ENCODE measurements at regions not wholly inside any gene's neighbourhood (a gene's known extent, or its start where the extent isn't known, plus 50 kb on each side); places are given as distances from the start of the nearest gene placed in this dataset.
A peak's percentile ranks its signal among the peaks of the same experiment; 100 is the strongest.
"Not testable (repeated sequence)": the region's sequence is repeated elsewhere in the genome, so short reads cannot be mapped to it uniquely, and the experiment has no call there.

GRCh38 chr10:25852364-25852941 lies 81.6 kb upstream of the MYO3A start:
- DNase-seq (ENCODE audit: low spot score): no peak

GRCh38 chr10:25858076-25858475 lies 76.0 kb upstream of the MYO3A start:
- DNase-seq (ENCODE audit: low spot score): no peak

DNA sequence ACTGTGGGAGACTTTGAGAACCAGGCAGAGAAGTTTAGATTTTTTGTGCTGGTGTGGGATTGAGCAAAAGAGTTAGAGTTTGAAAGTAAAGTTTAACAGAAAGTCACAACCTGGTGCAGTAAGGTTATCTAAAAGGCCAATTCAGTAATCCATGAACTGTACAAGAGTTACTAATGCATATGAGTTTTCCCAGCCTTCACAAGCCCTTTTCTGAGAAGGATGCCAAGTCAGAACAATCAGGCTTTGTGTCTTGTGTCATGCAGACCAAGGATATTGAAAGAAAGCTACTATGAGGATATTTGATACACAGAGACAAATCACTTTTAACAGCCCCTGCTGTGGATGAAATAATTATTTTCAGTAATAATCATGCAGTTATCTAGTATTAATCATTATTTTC lies 68.8 kb upstream of the MYO3A start:
- no peak for DNase-seq (ENCODE audit: low spot score)

- DNase-seq (ENCODE audit: low spot score): no peak
Measured at GRCh38 chr10:25867321-25867720, 66.7 kb upstream of the MYO3A start.

DNA sequence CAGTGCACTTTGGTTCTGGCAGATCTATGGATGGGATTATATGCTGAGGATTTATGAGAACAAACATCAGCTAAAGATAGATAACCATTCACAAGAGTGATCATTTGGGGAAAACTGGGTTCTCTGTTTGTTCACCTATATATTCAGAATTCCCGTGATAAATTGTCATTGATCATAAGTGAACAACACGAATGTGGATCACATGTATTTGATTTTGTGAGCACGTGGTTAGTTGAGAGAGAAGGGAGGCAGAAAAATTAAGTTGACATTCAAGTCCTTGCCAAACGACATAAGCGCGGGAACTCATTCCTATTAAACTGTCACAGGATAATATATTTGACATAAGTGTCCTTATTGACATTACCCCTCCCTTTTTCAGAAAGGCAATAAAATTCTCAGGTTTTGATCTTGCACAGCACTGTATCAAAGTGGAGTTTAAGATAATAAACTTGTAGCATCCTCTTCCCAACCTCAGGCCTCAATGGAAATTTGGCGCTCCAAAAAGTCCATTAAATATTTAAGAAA lies 64.9 kb upstream of the MYO3A start:
- DNase-seq (ENCODE audit: low spot score): no peak

DNA sequence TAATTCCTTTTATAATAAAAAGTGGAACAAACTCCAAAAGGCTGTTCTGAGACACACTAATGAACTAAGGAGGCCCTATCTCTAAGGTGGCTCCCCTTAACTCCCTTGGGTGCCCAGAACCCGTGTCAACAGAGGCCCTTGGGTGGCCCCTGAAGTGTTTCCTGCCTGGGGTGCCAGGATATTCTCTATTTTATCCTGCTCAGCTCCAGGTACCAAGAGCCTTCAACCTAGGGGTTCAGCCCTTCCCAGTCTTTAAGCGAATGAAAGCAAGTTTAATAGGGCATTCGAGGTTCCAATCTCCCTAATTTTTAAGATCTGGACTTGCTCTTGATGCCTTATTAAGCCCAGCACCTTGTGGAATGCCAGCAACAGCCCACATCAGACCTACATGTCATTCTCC lies 64.4 kb upstream of the MYO3A start:
- no peak for DNase-seq (ENCODE audit: low spot score)

DNA sequence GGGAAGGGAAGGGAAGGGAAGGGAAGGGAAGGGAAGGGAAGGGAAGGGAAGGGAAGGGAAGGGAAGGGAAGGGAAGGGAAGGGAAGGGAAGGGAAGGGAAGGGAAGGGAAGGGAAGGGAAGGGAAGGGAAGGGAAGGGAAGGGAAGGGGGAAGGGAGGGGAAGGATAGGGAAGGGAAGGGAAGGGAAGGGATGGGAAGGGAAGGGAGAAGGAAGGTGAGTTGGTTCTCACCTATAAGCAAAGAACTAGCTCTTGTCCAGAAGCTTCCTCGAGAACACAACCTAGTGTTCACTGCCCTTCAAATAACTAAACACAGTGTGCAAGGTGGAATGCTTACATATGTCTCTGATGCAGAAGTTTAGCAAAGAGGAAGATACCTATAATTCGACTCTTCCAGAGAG lies 59.6 kb upstream of the MYO3A start:
- DNase-seq (ENCODE audit: low spot score): not testable (repeated sequence)

DNA sequence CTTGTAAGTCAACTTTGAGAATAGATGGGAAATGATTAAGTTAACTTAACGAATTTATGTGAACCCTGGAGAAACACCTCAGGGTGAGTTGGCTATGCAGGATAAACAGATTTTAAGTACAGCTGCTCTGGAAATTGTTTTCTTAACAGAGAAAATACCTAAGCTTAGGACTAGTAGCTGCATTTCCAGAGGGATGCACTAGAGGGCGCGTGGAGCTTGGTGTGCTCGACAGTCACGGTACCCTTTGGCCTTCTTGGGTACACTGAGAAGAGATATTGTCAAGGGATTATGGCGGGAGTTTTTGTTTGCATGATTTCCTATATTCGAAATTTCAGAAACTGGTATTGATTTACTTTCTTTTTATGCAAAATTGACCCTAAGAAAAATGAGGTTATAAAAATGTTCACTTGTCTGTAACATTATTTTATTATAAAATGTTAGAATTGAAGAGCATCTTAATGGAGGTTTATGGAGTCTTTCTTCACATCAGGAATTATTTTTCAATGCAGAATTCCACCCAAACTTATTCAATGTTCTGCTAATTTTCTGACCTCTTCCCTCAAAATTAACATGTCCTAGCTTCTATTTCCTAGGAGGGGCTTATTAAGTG lies 58.4 kb upstream of the MYO3A start:
- peak; percentile 56 for DNase-seq (ENCODE audit: low spot score)

DNA sequence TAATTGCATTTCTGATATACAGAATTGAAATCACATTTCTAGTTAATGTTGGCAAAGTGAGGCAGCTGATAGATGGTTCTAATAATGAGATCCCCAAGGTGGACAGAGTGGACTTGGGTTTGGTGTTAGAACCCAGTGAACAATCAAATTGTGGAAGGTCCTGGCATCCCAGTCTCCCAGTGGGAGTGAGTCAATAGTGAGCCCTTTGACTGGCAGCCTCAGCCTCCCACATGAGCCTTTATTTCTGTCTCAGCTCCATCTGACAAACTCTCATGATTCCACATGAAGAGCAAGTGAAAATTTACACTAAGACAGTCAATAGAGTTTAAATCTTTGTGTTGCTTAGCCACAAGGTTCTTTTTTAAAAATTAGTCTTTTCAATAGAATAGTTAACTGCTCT lies 56.7 kb upstream of the MYO3A start:
- no peak for DNase-seq (ENCODE audit: low spot score)

Small RNA genes in the stretch of these regions (small RNA-seq; reads per million reads assigned to genes)
- gene RNA5SP306 (0.10 to 0.13 reads per million in 2 experiments), gene RNU6-632P (0 reads per million in 2 experiments)
